ENCODE measurements at regions not wholly inside any gene's neighbourhood (a gene's known extent, or its start where the extent isn't known, plus 50 kb on each side); places are given as distances from the start of the nearest gene placed in this dataset.

DNA sequence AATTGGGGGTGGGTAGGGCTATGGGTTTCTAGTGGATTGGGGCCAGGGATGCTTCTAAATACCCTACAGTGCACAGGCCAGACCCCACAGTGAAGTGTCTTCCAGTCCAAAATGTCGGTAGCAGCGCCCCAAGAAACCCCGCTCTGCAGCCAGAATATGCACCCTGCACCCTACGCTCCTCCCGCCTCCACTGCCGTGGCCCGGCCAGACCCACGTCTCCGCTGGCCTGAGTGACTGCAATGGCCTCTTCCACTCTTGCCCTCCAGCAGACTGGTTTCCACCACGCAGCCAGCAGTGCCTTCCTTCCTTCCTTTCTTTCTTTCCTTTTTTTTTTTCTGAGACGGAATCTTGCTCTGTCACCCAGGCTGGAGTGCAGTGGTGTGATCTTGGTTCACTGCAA lies 91.4 kb upstream of the TAF1B start:
- TF ChIP-seq, protein P1, sequence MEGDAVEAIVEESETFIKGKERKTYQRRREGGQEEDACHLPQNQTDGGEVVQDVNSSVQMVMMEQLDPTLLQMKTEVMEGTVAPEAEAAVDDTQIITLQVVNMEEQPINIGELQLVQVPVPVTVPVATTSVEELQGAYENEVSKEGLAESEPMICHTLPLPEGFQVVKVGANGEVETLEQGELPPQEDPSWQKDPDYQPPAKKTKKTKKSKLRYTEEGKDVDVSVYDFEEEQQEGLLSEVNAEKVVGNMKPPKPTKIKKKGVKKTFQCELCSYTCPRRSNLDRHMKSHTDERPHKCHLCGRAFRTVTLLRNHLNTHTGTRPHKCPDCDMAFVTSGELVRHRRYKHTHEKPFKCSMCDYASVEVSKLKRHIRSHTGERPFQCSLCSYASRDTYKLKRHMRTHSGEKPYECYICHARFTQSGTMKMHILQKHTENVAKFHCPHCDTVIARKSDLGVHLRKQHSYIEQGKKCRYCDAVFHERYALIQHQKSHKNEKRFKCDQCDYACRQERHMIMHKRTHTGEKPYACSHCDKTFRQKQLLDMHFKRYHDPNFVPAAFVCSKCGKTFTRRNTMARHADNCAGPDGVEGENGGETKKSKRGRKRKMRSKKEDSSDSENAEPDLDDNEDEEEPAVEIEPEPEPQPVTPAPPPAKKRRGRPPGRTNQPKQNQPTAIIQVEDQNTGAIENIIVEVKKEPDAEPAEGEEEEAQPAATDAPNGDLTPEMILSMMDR (IDR thresholded peaks at IDR 0.05), result no peak
- H3K36me3 ChIP-seq, result no peaks in the 10 kb centered on the region
- DNase-seq (no peak), ATAC-seq (no peak)
- H3K27me3 ChIP-seq, result no peaks in the 10 kb centered on the region
- peaks cover 17% of the 10 kb centered on the region for H3K4me1 ChIP-seq
- no peaks in the 10 kb centered on the region for H3K9me3 ChIP-seq
- no peak overlapping the region for H3K27ac ChIP-seq
- H3K4me3 ChIP-seq, result no peak overlapping the region
- intact Hi-C loops (cut with DNase I), result loop anchor here (10.0 kb wide), 1 partner anchor 217 kb away; no protein-coding TSS in a partner anchor

DNA sequence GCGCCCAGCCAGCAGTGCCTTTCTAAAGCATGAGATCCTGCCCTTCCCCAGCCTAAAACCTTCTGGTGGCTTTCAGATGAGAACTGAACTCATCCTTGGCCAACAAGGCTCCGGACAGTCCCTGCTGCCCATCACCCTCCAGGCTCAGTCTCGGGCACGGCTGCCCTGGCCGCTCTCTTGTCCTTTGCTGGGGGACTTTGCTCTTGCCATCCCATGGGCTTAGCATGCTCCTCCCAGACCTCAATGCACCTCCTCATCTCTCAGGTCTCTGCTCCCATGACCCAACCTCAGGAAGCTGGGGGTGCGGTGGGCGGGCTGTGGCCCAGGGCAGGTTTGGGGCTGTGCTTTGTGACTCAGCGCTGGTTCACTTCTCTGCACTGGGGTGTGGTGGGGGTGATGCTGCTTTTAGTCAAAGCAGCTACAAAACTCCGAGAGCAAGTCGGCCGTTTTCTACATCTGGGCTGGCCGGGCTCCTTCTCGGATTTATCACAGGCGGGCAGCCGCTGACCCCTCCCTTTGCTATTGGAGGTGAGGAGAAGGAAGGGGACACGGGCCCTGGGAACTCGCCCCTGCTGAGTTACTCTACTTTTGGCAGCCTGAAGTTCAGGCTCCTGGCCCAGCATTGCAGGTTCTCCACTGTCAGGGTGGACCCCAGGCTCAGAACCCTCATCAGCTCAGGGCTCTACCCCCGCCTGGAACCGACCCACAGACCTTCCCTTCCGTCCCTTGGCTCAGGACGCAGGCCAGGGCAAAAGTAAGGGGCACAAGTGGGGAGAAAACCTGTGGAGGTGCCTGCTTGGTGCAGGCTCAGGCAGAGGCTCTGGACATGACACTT lies 90.6 kb upstream of the TAF1B start:
- no peaks in the 10 kb centered on the region for H3K36me3 ChIP-seq
- no peaks in the 10 kb centered on the region for H3K27me3 ChIP-seq
- intact Hi-C loops (cut with DNase I), result loop anchor here (10.0 kb wide), 1 partner anchor 218 kb away; no protein-coding TSS in a partner anchor
- DNase-seq (no peak), ATAC-seq (peak; percentile 30)
- H3K9me3 ChIP-seq, result no peaks in the 10 kb centered on the region
- peaks cover 25% of the 10 kb centered on the region for H3K4me1 ChIP-seq
- no peak overlapping the region for H3K27ac ChIP-seq
- H3K4me3 ChIP-seq, result no peak overlapping the region
- TF ChIP-seq, protein P1 (IDR thresholded peaks at IDR 0.05), result no peak

DNA sequence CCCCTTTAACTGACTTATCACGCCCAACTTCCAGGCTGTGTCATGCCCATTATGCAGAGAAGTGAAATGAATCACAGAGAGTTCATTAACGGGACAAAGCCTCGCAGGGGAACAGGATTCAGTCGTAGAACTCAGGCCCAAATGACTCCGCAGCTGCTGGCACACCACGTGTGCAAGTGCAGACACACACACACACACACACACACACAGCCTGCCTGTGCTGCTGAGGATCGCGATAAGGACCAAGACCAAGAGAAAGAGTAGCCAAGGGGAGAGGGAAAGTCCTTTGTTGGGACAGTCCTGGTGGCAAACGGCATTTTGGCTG lies 90.0 kb upstream of the TAF1B start:
- Histone ChIP-seq H3K9me3 (no peaks in the 10 kb centered on the region), H3K36me3 (no peaks in the 10 kb centered on the region), H3K4me1 (peaks cover 26% of the 10 kb centered on the region), H3K27me3 (no peaks in the 10 kb centered on the region), H3K4me3 (no peak overlapping the region), H3K27ac (no peak overlapping the region)
- ATAC-seq (peak; percentile 81), DNase-seq (peak; percentile 66)
- intact Hi-C loops (cut with DNase I), result loop anchor here (10.0 kb wide), 1 partner anchor 218 kb away; no protein-coding TSS in a partner anchor
- TF ChIP-seq, protein P1 (IDR thresholded peaks at IDR 0.05), result no peak

DNA sequence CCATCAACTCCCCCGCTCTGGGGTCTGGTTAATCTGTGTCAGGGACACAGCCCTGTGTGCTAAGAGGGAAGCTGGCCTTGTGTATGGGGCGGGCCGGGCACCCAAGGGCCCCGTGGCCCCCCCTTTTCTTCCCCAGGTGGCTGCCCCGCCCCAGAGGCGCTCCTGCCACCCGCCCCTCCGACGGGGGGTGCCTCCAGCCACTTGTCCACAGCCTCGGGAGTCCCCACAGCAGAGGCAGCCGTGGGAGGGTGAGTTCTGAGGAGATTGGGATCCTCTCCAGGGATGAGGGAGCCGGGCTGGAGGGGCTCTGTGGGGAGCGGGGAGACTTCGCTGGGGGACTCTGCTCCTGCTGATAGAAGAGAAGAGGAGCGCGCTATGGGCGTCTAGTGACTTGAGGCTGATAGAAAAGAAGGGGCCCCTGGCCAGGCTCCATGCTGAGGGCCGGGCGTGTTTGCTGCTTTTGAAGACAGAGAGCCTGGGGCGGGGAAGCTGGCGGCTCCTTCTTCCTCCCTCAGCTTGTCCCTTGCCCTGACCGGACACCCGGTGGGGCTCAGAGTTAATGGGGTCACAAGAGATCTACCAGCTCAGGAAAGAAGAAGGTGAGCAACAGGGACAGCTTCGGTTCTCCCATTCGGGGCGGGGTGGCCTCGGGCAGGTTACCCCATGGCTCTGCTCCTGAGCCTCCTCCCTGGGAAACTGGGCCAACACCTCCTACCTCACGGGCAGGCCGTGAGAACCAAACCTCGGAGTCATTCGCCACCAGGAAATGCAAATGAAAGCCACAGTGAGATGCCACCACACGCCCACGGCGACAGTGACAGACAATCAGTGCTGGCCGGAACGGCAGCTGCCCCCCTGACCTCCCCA lies 89.4 kb upstream of the TAF1B start:
- H3K36me3 ChIP-seq, result no peaks in the 10 kb centered on the region
- H3K9me3 ChIP-seq, result no peaks in the 10 kb centered on the region
- TF ChIP-seq, protein P1 (IDR thresholded peaks at IDR 0.05), result no peak
- H3K27me3 ChIP-seq, result no peaks in the 10 kb centered on the region
- ATAC-seq (peak; percentile 38), DNase-seq (peak; percentile 66)
- no peak overlapping the region for H3K27ac ChIP-seq
- peaks cover 26% of the 10 kb centered on the region for H3K4me1 ChIP-seq
- intact Hi-C loops (cut with DNase I), result loop anchor here (10.0 kb wide), 1 partner anchor 219 kb away; no protein-coding TSS in a partner anchor
- no peak overlapping the region for H3K4me3 ChIP-seq

DNA sequence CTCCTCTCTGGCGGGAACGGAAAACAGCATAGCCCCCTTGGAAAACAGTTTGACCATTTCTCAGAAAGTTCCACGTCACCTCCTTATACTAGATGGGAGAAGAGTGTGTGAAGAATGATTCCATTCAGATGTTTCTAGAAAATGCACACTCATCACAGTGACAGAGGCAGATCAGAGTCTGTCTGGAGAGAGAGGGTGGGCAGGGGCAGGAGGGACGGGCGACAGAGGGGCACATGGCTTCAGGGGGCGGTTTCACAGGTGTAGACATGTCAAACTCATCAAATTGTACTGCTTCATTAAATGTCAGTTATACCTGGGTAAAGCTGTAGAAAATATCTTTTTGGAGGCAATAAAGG lies 88.8 kb upstream of the TAF1B start:
- Histone ChIP-seq H3K27ac (no peak overlapping the region), H3K4me3 (no peak overlapping the region), H3K27me3 (no peaks in the 10 kb centered on the region), H3K36me3 (no peaks in the 10 kb centered on the region), H3K4me1 (peaks cover 26% of the 10 kb centered on the region), H3K9me3 (no peaks in the 10 kb centered on the region)
- intact Hi-C loops (cut with DNase I), result loop anchor here (10.0 kb wide), 1 partner anchor 220 kb away; no protein-coding TSS in a partner anchor
- DNase-seq (no peak), ATAC-seq (no peak)
- TF ChIP-seq, protein P1 (IDR thresholded peaks at IDR 0.05), result no peak

All from upper lobe of right lung (tissue), 1 donor.